Globus pallidus (tissue), 1 donor: ENCODE measurements at regions not wholly inside any gene's neighbourhood (a gene's known extent, or its start where the extent isn't known, plus 50 kb on each side); places are given as distances from the start of the nearest gene placed in this dataset.

Source experiments
- DNase-seq: peaks from one replicate; pipeline ENCODE4 v3.0.0-alpha.2; 2015; ENCODE audit warnings: low spot score

DNA sequence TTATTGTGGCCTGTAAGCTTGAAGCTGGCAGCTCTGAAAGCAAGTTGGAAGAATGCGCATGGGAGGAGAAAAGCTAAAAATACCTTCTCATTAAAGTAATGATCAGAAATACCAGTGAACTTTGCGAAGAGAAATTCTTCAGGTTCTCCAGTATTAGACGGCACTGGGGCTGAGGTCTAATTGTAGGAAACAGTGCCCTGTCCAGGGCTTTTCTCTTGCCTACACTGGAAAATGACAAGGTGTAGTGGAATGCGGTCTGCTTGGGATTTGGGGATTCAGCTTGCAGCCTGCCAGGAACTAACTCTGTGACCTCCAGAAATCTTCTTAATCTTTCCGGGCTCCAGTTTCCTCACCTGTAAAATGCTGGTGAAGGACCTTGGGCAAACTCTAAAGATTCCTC is 53.3 kb upstream of the KCNJ16 start:
- no peak for DNase-seq

DNA sequence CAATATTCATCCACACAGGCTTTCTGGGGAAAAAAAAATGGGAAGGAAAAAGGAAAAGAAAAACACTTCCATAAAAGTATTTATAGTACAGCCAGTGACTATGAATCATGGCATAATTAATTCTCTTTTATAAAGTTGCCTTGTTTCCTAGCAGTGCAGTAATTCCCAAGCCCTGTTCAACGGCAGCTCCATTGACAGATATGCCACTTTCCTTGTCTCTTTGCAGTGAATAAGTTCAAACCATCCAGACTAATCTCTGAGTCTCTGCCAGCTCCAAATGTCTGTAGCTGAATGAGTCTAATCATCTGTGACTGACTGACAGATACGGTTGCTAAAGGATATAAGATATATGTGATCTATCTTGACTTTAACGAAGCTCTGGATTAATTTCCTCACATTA is 52.9 kb upstream of the KCNJ16 start:
- no peak for DNase-seq

DNA sequence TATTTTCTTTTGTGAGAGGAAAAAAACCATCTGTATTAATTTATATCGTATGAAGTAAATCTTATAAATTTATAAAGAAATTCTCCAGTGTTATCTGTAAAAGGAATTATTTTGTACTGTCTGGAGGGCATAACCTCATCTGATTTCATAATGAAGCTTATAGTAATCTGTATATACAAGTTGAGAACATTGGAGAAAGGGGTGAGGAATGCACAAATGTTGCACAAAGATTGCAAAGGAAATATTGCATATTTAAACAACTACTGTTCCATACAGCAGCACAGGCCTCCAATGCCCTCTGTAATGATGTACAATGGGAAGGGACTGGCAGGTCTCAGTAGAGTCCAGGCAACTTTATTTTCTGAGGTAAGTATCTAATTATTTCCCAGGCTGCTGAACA is 50.8 kb upstream of the KCNJ16 start:
- no peak for DNase-seq
